Smooth muscle cell (in vitro differentiated cells): ENCODE measurements at regions not wholly inside any gene's neighbourhood (a gene's known extent, or its start where the extent isn't known, plus 50 kb on each side); places are given as distances from the start of the nearest gene placed in this dataset.
A peak's percentile ranks its signal among the peaks of the same experiment; 100 is the strongest.
"Not testable (repeated sequence)": the region's sequence is repeated elsewhere in the genome, so short reads cannot be mapped to it uniquely, and the experiment has no call there.

Experiments used
- DNase-seq: peaks from one replicate; lab custom pipeline; 2025; ENCODE audit not compliant: unreplicated experiment; lab: John Stamatoyannopoulos, UW
- H2AFZ ChIP-seq: fragments of 200-600 bp; sonication (generic); 2 replicates; pipeline ENCODE4 v1.6.0; 2016; ENCODE audit warnings: antibody characterized with exemption, low read depth, mild to moderate bottlenecking
- H3F3A ChIP-seq: fragments of 200-600 bp; sonication (generic); 2 replicates; pipeline ENCODE4 v1.6.0; 2017; ENCODE audit warnings: antibody characterized with exemption, low read depth
- H3K27ac ChIP-seq: fragments of 200-600 bp; sonication (generic); 2 replicates; pipeline ENCODE4 v1.5.1; 2016; ENCODE audit warnings: low read depth, mild to moderate bottlenecking
- H3K27me3 ChIP-seq: fragments of 200-600 bp; sonication (generic); 2 replicates; pipeline ENCODE4 v1.6.1; 2016; ENCODE audit warnings: low read depth, mild to moderate bottlenecking
- H3K36me3 ChIP-seq: fragments of 200-600 bp; sonication (generic); 2 replicates; pipeline ENCODE4 v1.5.1; 2016; ENCODE audit warnings: low read depth
- H3K4me1 ChIP-seq: fragments of 200-600 bp; sonication (generic); 2 replicates; pipeline ENCODE4 v1.5.1; 2016; ENCODE audit warnings: low read depth
- H3K4me2 ChIP-seq: fragments of 200-600 bp; sonication (generic); 2 replicates; pipeline ENCODE4 v1.6.0; 2016; ENCODE audit warnings: mild to moderate bottlenecking
- H3K4me3 ChIP-seq: fragments of 200-600 bp; sonication (generic); 2 replicates; pipeline ENCODE4 v1.5.1; 2016; ENCODE audit warnings: mild to moderate bottlenecking
- H3K79me2 ChIP-seq: fragments of 200-600 bp; sonication (generic); 2 replicates; pipeline ENCODE4 v1.6.0; 2016; ENCODE audit warnings: low read depth, mild to moderate bottlenecking
- H3K9ac ChIP-seq: fragments of 200-600 bp; sonication (generic); 2 replicates; pipeline ENCODE4 v1.6.0; 2016; ENCODE audit warnings: low read depth
- H3K9me3 ChIP-seq: fragments of 200-600 bp; sonication (generic); replicated peaks from 2 replicates; pipeline ENCODE4 v1.5.1; 2016; ENCODE audit warnings: low read depth
- H4K20me1 ChIP-seq: fragments of 200-600 bp; sonication (generic); 2 replicates; pipeline ENCODE4 v1.6.0; 2016; ENCODE audit warnings: low read depth
- WGBS: methylation state at CpG from one replicate; pipeline ENCODE4 v1.1.7; 2016; ENCODE audit warnings: low lambda C conversion rate; 5-methylcytosine and 5-hydroxymethylcytosine counted together
- TF ChIP-seq, protein P1 (sequence below): fragments of 200-600 bp; sonication (generic); IDR thresholded peaks from 2 replicates; pipeline ENCODE4 v1.5.1; 2017; ENCODE audit warnings: borderline replicate concordance, mild to moderate bottlenecking, antibody characterized with exemption; ENCODE audit not compliant: insufficient read depth, poor library complexity, severe bottlenecking

DNA sequence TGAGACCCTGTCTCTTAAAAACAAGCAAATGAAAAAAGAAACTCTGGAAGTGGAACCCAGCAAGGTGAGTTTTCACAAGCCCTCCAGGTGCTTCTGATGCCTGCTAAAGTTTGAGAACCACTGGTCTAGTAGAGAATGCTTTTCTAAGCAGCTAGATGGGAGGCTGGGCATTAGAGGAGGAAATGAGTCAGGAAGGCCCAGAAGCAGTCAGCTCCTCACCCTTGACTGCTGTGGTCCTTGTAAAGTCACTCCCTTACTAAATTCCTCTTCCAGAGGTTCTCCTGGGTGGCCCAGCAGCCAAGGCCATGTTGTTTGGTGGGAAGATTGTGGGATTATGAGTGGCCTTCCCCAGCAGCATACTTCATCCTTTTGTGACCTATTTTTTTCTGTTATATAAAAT lies 52.0 kb upstream of the FYN start:
- H3K4me1 ChIP-seq: peaks cover 21% of the 10 kb centered on the region
- H3K4me2 ChIP-seq: peak overlapping the region; percentile 9
- no peaks in the 10 kb centered on the region for H3K79me2 ChIP-seq
- H3K27me3 ChIP-seq: no peaks in the 10 kb centered on the region
- H2AFZ ChIP-seq: no peak overlapping the region
- H3K9ac ChIP-seq: no peak overlapping the region
- no peaks in the 10 kb centered on the region for H3K36me3 ChIP-seq
- H3K27ac ChIP-seq: no peak overlapping the region
- H3F3A ChIP-seq: no peaks in the 10 kb centered on the region
- TF ChIP-seq, protein P1, sequence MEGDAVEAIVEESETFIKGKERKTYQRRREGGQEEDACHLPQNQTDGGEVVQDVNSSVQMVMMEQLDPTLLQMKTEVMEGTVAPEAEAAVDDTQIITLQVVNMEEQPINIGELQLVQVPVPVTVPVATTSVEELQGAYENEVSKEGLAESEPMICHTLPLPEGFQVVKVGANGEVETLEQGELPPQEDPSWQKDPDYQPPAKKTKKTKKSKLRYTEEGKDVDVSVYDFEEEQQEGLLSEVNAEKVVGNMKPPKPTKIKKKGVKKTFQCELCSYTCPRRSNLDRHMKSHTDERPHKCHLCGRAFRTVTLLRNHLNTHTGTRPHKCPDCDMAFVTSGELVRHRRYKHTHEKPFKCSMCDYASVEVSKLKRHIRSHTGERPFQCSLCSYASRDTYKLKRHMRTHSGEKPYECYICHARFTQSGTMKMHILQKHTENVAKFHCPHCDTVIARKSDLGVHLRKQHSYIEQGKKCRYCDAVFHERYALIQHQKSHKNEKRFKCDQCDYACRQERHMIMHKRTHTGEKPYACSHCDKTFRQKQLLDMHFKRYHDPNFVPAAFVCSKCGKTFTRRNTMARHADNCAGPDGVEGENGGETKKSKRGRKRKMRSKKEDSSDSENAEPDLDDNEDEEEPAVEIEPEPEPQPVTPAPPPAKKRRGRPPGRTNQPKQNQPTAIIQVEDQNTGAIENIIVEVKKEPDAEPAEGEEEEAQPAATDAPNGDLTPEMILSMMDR: no peak
- no peaks in the 10 kb centered on the region for H4K20me1 ChIP-seq
- no peak for DNase-seq
- H3K4me3 ChIP-seq: no peak overlapping the region
- H3K9me3 ChIP-seq: no peaks in the 10 kb centered on the region

DNA sequence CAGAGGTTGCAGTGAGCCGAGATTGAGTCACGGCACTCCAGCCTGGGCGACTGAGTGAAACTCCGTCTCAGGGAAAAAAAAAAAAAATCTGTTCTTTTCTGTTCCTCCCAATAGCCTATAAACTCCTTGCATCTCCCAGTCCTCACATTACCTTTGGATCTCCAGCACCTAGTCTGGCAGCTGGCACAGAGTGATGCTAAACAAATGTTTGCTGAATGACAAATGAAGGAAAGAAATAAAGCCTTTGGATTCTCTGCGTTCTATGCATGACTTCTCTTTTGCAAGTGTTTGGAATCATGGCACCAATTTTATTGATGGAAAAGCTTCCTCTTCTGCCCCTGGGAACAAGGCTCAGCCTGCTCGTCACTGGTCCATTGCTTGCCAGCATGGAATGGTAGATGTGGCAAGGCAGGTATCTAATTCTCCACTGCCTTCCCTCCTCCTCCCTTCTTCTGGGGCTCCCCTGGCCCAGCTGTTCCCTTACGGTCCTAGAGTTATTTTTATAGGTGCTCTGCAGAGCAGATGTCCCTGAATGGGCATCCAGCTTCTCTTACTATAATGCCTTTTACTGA lies 53.6 kb upstream of the FYN start:
- Histone ChIP-seq H3K27me3 (no peaks in the 10 kb centered on the region), H3K36me3 (no peaks in the 10 kb centered on the region), H3K27ac (no peak overlapping the region), H3K9me3 (no peaks in the 10 kb centered on the region), H3K79me2 (no peaks in the 10 kb centered on the region), H3K4me2 (no peak overlapping the region), H3K4me3 (no peak overlapping the region), H3F3A (no peaks in the 10 kb centered on the region), H3K4me1 (peaks cover 11% of the 10 kb centered on the region), H2AFZ (no peak overlapping the region), H3K9ac (no peak overlapping the region), H4K20me1 (no peaks in the 10 kb centered on the region)
- TF ChIP-seq, protein P1: no peak
- WGBS: 65% methylated on average over 7 of the region's 7 CpGs
- no peak for DNase-seq

DNA sequence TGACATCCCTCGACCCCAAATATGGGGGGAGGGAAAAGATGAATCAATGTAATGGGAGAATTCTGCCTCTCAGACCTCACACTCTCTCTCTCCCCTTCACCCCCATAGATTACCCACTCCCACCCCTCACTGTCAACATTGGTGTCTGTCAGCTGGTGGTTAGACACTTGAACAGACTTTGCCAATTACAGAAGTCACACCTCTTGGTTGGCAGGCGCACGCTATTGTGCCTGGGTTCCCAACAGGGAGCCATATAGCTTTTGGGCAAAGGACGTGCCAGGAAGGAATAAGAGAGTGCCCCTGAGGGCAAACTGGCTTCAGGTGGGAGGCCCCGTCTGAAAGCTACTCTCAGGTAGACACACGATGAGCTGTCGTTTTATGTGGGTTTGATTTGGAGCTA lies 54.1 kb upstream of the FYN start:
- H3K4me1 ChIP-seq: peaks cover 6% of the 10 kb centered on the region
- no peak overlapping the region for H3K4me3 ChIP-seq
- no peak overlapping the region for H3K9ac ChIP-seq
- no peak overlapping the region for H2AFZ ChIP-seq
- no peaks in the 10 kb centered on the region for H3K79me2 ChIP-seq
- no peaks in the 10 kb centered on the region for H4K20me1 ChIP-seq
- H3K27me3 ChIP-seq: no peaks in the 10 kb centered on the region
- no peaks in the 10 kb centered on the region for H3F3A ChIP-seq
- no peak overlapping the region for H3K4me2 ChIP-seq
- 84% methylated on average over 7 of the region's 7 CpGs for WGBS
- H3K9me3 ChIP-seq: no peaks in the 10 kb centered on the region
- no peaks in the 10 kb centered on the region for H3K36me3 ChIP-seq
- TF ChIP-seq, protein P1: no peak
- H3K27ac ChIP-seq: no peak overlapping the region
- DNase-seq: no peak

DNA sequence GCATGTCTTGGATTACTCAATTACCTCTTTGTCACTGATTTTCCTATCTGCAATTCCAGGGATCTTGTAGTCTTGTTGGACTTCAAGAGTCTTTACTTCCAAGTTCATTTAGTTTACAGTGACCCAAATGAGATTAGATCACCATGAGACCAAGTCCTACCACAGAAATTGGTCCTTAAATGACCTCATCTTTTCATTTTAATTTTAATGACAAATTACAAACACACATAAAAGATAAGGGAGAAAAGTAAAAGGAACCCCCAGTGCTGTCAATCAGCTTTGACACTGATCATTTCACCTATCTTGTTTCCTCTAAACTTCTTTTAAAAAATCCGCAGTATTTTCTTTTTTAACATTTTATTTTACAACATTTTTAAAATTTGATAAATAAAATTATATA lies 54.9 kb upstream of the FYN start:
- H3K36me3 ChIP-seq: no peaks in the 10 kb centered on the region
- no peak overlapping the region for H3K27ac ChIP-seq
- H3K79me2 ChIP-seq: no peaks in the 10 kb centered on the region
- H3K4me1 ChIP-seq: no peaks in the 10 kb centered on the region
- H3F3A ChIP-seq: no peaks in the 10 kb centered on the region
- H2AFZ ChIP-seq: no peak overlapping the region
- no peaks in the 10 kb centered on the region for H3K9me3 ChIP-seq
- DNase-seq: no peak
- 98% methylated on average over 1 of the region's 1 CpG for WGBS
- H3K4me2 ChIP-seq: no peak overlapping the region
- no peak overlapping the region for H3K4me3 ChIP-seq
- TF ChIP-seq, protein P1: no peak
- no peak overlapping the region for H3K9ac ChIP-seq
- H3K27me3 ChIP-seq: no peaks in the 10 kb centered on the region
- no peaks in the 10 kb centered on the region for H4K20me1 ChIP-seq

DNA sequence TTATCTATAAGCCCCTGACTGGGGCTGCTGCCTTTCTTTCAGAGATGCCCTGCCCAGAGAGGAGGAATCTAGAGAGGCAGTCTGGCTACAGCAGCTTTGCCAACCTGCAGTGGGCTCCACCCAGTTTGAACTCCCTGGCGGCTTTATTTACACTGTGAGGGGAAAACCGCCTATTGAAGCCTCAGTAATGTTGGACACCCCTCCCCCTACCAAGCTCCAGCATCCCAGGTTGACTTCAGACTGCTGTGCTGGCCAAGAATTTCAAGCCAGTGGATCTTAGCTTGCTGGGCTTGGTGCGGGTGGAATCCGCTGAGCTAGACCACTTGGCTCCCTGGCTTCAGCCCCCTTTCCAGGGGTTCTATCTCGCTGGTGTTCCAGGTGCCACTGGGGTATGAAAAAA lies 61.4 kb upstream of the FYN start:
- H3K36me3 ChIP-seq, H3K9me3 ChIP-seq, H2AFZ ChIP-seq: not testable (repeated sequence)

More for the DNA sequence above, 61.4 kb upstream of the FYN start:
- H3F3A ChIP-seq, H3K79me2 ChIP-seq, H3K27ac ChIP-seq, H3K27me3 ChIP-seq, H3K4me1 ChIP-seq, H3K4me3 ChIP-seq, H4K20me1 ChIP-seq, H3K4me2 ChIP-seq, H3K9ac ChIP-seq, DNase-seq: not testable (repeated sequence)
- WGBS: 91% methylated on average over 5 of the region's 5 CpGs
